ENCODE measurements at regions not wholly inside any gene's neighbourhood (a gene's known extent, or its start where the extent isn't known, plus 50 kb on each side); places are given as distances from the start of the nearest gene placed in this dataset.

- no peak for DNase-seq
Measured at GRCh38 chr3:170751899-170752293, 118.1 kb downstream of the RPL22L1 start.

DNA sequence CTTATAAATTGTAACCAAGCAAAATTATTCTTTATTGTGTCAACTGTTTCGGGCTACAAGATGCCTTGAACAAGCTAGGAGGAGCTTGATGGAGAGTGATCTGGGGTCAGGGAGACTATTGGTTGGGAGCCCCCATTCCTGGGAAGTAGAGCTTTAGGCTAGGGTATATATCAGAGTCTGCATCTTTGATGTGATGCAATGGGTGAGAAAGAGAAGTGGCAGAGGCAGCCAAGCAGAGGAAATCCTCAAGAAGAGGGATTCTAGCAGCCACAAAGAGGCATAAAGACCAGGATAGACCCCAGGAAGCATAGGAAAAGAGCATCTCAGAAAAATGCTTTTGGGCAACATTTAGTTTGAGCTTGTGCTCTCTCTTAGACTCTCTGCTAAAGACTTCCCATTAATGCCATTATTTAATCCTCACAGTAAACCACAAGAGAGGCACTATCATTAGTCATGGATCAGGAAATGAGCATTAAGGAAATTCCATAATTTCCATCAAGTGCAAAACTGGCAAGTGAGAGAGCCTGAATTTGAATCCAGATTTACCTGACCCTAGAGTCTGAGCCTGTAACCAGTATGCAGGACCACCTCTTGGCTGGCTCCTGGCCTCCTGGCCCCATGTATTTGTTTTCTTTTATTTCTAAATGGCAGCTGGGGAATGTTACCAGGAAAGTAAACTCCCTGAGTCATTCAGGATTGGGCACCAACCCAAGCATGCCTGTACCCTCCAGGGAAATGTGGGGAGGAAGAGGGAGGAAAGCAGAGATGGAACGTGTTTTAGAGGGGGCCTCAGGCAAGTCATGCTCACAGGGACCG lies 118.7 kb downstream of the RPL22L1 start:
- DNase-seq = no peak

GRCh38 chr3:170750478-170750830 lies 119.5 kb downstream of the RPL22L1 start:
- no peak for DNase-seq

- no peak for DNase-seq
Measured at GRCh38 chr3:170749765-170750477, 120.1 kb downstream of the RPL22L1 start.

DNA sequence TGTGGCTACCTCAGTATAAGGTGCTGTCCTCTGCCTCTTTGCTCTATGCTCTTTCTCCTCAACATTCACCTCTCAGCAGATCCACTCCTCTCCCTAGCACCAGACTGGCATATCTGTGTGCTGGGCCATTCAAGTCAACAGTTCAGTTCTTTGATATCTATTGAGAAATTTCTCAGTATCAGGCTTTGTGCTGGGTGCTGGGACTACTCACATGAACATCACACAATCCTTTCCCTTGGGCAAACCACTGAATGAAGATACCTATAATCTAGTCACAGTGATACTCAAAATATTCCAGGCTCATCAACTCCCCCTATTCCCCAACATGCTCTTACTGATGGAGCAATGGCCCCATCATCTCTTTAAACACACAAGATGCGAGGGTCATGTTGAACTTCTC lies 120.8 kb downstream of the RPL22L1 start:
- DNase-seq = no peak

- DNase-seq = no peak
Measured at GRCh38 chr3:170746175-170746942, 123.6 kb downstream of the RPL22L1 start.

DNA sequence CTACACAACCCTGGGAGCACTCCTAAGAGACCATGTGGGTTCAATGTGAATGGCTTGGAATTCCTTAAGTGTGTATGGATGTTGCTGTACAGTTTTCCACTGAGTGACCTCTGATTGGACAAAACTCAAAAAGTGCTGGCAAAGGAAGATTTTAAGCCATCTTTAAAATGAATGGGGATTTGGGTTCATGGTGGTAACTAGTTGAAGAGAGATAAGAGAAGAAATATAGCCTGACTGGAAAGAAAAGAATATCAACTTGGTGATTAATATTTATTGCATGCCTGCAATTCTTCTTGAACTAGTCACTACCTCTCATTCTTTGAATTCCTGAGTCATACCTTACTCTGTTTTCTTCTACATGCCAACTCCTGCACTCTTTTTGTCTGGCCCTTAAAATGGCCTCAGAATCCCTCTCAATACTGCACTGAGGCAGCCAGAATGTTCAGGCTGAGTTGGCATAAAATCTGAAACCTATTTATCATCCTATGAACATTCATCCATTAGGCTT lies 124.7 kb downstream of the RPL22L1 start:
- DNase-seq = no peak

DNA sequence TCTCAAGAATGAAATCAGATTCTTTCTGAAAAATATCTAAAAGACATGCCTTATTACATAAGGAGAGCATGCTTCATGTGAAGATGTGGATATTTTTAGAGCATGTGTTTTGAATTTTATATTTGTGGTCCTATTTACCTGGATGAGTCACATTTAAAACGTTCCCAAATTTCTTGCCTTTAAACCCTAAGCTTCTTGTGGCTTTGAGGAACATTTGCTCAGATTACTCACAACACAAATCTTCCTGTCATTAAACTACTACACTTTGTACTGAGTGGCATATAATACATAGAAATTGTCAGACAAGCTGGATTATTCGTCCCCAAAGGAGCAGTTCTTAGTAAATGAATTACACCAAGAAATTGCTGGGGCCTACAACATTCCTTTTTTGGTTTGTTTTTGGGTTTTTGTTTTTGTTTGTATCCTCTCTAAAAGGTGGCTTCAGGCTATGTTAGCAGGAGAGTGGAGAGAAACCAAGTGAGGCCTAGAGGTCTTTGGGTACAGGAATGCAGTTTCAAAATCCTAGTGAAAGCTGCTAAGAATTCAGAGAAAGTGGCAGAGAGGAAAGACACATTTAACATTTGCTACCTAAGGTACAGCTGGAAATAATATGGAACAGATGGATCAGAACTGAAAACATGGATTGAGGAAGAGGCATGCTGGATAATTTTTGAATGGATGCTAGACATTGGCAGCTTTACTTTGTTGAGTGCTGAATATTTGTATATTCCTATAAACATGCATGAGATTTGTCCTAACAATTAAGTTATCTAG lies 128.1 kb downstream of the RPL22L1 start:
- no peak for DNase-seq

GRCh38 chr3:170740726-170741591 lies 129.0 kb downstream of the RPL22L1 start:
- no peak for DNase-seq

DNA sequence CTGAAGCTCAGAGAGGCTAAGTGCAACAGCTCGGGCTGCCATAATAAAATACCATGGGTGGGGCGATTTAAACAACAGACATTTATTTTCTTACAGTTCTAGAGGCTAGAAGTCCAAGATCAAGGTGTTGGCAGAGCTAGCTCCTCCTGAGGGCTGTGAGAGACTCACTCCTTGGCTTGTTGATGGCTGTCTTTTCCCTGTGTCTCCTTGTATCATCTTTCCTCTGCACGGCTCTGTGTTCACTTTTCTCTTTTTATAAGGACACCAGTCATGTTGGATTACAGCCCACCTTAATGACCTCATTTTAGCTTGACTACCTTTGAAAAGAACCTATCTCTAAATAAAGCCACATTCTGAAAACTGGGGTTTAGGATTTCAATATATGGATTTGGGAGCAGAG lies 129.7 kb downstream of the RPL22L1 start:
- no peak for DNase-seq

- DNase-seq = no peak
Measured at GRCh38 chr3:170739410-170739809, 130.6 kb downstream of the RPL22L1 start.

DNA sequence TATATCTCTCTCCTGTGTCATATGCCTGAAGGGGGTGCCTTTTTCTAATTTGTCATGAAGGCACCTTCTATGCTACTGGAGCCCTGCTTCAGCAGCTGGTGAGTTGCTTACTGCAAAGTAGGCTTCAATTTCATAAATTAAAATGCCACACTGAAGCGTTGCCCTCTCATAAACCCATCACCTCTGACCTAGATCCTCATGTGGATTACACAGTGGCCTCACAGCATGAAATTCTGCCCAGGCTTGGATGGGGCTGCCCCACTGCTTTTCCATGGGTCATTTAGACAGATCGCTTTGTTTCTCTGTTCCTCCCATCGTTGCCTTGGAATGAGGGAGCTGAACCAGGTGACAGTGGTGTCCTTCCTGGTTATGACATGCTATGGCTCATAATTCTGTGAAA lies 131.2 kb downstream of the RPL22L1 start:
- DNase-seq = no peak

DNA sequence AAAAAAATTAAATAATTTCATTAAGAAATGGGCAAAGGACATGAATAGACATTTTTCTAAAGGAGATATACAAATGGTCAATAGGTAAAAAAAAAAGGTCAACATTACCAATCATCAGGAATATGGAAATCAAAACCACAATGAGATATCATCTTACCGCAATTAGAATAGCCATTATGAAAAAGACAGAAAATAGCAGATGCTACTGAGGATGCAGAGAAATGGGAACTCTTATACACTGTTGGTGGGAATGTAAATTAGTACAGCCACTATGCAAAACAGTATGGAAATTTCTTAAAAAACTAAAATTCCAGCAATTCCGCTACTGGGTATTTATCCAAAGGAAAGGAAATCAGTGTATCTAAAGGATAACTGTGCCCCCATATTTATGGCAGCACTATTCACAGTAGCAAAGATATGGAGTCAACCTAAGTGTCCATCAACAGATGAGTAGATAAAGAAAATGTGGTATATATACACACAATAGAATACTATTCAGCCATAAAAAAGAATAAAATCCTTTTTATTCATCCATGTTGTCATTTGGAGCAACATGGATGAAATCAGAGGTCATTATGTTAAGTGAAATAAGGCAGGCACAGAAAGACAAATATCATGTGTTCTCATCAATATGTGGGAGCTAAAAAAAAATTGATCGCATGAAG lies 132.4 kb downstream of the RPL22L1 start:
- DNase-seq = no peak

DNA sequence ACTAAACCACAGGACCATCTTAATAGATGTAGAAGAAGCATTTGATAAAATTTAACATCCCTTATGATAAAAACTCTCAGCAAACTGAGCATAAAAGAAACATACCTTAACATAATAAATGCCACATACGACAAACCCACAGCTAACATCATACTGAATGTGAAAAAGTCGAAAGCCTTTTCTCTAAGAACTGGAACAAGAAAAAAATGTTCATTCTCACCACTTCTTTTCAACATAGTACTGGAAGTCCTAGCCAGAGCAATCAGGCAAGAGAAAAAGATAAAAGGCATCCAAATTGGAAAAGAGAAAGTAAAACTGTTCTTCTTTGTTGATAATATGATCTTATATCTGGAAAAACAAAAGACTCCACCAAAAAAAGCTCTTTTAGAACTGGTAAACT lies 134.2 kb downstream of the RPL22L1 start:
- no peak for DNase-seq

DNA sequence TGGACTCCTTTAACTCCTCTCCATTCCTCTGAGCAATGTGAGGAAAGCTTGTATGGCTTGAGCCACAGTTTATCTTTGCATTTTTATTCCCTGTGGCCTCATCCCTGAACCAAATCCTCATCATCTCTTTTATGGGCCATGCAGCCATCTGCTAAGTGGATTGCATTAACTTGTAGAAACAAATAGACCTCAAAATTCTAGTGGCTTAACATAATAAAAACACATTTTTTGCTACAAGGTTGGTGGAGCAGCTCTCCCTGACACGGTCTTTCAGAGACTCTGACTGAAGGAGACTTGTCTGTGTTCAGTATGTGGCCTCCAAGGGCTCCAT lies 135.3 kb downstream of the RPL22L1 start:
- DNase-seq = no peak

DNA sequence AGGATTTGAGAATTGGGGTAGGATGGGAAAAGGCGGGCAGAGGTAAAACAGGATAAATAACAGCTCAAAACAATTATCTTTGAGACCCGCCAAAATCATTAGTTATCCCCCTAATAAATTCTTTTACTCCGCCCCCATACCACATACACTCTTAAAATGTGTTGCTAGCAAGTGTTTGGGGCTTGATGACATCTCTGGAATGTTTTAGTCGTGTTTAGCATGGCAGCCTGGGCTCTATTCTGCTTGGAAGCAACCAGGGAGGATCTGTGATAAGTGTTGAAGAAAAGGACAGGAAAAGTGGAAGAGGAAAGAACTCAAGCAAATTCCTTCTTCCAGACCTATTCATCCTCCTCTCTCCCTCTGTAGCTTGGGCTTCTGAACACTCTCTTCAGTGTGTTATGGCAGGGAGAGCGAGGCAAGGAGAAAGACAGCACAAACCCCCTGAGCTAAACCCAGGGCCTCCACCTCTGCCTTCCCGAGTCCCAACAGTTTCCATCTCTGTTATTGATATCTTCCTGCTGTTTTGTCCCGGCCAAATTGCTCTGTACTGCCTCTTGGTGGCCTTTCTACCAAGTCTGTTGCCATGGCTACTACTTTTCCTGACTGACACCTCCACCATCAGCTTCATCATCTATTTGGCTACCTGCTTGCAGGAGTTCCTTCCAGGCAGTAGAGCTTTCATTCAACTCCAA lies 135.8 kb downstream of the RPL22L1 start:
- DNase-seq = no peak

- no peak for DNase-seq
Measured at GRCh38 chr3:170732660-170733245, 137.2 kb downstream of the RPL22L1 start.

- DNase-seq = no peak
Measured at GRCh38 chr3:170731281-170731680, 138.7 kb downstream of the RPL22L1 start.

- DNase-seq = no peak
Measured at GRCh38 chr3:170730071-170730812, 139.8 kb downstream of the RPL22L1 start.

DNA sequence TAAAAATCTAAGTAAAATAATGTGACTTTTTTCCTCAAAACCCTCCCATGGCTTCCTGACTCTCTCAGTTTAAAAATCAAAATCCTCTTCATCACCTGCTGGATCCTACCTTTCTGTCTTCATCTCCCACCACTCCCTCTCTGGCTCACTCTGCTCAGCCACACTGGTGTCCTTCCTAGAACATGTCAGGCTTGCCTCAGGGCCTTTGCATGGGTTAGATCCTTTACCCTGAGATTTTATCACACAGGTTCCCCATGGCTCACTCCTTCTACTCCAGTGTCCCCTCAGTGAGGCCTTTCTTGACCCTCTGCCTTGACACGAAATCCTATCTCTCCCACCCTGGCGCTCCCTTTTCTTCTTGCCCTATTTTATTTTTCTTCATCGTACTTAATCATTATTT lies 141.8 kb downstream of the RPL22L1 start:
- no peak for DNase-seq
